HG03135 (cell line): ENCODE measurements at regions not wholly inside any gene's neighbourhood (a gene's known extent, or its start where the extent isn't known, plus 50 kb on each side); places are given as distances from the start of the nearest gene placed in this dataset.
"Not testable (repeated sequence)": the region's sequence is repeated elsewhere in the genome, so short reads cannot be mapped to it uniquely, and the experiment has no call there.

ENCODE experiments used
- ATAC-seq: cut with Tn5 transposase; IDR thresholded peaks from one replicate; pipeline ENCODE4 v1.9.1; 2021; ENCODE audit warnings: mild to moderate bottlenecking, moderate library complexity; ENCODE audit not compliant: unreplicated experiment

GRCh38 chrX:14352511-14352910, 176.8 kb upstream of the GLRA2 start:
- ATAC-seq: no peak

DNA sequence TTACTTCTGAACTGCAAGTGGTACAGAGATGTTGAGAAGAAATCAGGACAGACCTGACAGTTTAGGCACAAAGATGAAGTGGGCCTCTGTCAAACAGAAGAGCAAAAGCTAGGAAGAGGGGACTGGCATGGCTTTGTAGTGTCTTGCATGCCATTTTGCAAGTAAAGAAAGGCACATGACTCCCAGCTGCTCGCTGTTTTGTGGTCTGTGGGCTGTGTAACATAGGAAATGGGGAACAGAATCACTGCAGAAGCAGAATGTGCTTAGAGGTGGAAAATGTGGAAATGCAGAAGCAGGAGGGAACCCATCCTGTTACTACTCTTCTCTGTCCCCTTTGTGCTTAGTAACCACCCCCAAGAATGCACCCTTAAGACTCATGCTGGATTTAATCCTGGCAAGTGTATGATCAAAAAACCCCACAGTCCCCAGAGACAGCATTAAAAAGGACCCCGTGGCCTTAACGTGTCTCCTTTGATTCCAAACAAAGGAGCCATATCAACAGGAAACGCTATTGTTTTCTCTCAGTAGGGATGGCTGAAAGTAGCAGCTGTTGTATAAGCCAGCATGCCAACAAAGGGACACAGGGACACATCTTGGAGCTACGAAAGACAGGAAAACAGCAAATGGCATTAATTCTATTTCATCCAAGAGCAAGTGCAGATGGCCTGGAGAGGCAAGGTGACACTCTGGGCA, 177.6 kb upstream of the GLRA2 start:
- ATAC-seq: no peak

- no peak for ATAC-seq
These were observed 181.8 kb upstream of the GLRA2 start for GRCh38 chrX:14347523-14347922.

- no peak for ATAC-seq
These were observed 185.0 kb upstream of the GLRA2 start for GRCh38 chrX:14344172-14344940.

GRCh38 chrX:14309431-14309830, 219.9 kb upstream of the GLRA2 start:
- no peak for ATAC-seq

DNA sequence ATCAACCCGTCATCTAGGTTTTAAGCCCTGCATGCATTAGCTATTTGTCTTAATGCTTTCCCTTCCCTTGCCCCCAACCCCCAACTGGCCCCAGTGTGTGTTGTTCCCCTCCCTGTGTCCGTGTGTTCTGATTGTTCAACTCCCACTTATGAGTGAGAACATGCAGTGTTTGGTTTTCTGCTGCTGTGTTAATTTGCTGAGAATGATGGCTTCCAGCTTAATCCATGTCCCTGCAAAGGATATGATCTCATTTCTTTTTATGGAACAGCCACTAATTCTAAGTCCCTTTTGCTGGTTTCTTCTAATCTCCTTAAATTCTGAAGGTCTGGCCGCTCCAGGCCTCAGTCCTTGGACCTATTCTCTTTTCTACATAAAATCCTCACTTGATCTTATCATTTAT, 220.4 kb upstream of the GLRA2 start:
- not testable (repeated sequence) for ATAC-seq

- no peak for ATAC-seq
These were observed 225.4 kb upstream of the GLRA2 start for GRCh38 chrX:14303891-14304290.

DNA sequence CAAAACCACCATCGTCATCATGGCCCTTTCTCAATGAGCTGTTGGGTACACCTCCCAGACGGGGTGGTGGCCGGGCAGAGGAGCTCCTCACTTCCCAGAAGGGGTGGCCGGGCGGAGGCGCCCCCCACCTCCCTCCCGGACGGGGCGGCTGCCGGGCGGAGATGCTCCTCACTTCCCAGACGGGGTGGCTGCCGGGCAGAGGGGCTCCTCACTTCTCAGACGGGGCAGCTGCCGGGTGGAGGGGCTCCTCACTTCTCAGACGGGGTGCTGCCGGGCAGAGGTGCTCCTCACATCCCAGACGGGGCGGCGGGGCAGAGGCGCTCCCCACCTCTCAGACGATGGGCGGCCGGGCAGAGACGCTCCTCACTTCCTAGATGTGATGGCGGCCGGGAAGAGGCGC, 226.8 kb upstream of the GLRA2 start:
- not testable (repeated sequence) for ATAC-seq

- ATAC-seq: no peak
These were observed 229.0 kb upstream of the GLRA2 start for GRCh38 chrX:14300376-14300775.

DNA sequence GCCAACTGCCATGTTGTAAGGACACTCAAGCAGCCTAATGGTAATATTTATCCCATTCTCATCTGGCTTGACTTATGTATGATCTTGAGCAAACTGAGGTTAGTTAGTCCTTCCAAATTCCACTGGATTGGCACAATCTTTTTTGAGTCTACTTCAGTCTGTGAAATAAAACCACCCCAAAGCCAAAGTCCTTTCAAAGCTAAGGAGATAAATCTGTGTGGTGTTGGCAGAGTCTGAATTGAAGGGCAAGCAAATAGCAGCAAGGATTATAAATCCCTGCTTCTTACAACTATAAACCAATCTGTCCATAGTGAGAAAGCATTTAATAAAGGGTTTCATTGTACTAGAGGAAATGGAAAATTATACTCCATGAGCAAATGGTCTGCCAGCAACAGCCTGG, 233.9 kb upstream of the GLRA2 start:
- no peak for ATAC-seq

- no peak for ATAC-seq
These were observed 237.5 kb upstream of the GLRA2 start for GRCh38 chrX:14291666-14292500.

- no peak for ATAC-seq
These were observed 239.0 kb upstream of the GLRA2 start for GRCh38 chrX:14290335-14290734.

DNA sequence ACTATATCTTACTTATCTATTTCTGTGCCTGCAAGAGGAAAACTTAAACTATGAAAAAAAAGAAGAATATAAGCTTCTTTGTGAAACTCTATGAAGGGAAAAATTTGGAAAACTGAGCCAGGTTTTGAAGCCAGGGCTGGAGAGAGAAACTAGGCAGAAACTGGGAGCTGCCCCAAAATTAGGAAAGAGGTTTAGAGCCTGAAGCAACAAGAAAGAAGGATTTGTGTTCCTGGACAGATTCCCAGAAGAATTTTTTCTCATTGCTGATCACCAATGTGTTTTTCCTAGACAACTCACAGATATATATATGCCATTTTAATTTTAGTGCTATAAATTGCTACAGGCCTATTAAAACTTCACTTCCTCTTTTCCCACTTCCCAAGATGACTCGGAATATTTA, 245.0 kb upstream of the GEMIN8 start:
- ATAC-seq: no peak

DNA sequence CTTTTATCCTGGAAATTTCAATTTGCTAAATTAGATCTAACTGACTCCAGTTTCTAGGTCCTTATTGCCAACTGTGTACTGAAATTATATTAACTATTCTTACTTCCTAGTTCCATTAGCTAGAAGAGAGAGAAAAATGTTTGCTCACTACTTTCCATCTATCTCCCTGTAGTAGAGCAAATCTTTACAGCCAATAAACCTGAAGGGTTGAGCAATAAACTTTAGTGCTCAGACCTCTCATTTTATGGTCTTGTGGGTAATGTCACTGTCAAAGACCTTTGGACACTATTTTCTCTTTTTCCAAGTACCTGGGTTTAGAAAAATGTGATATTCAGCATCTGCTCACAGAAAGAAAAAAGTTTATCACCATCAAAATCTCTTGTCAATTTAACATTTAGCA, 237.5 kb upstream of the GEMIN8 start:
- ATAC-seq: no peak

DNA sequence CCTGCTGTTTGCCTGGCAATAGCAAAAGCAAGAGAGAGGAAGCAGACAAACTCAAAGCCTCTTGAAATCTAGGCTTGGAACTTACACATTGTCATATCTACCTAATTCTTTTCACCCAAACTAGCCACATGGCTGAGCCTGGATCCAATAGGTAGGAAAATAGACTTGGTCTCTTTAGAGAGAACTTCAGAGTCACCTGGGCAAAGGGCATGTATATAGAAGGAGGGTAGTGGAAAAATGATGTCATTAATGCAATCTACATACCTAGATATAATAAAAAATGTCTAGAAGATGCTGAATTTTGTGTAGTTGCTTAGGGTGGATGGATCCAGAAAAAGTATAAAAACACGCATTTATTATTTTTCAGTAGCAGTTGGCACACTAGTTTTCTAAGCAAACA, 237.0 kb upstream of the GEMIN8 start:
- no peak for ATAC-seq

GRCh38 chrX:14243823-14244222, 214.1 kb upstream of the GEMIN8 start:
- no peak for ATAC-seq

- no peak for ATAC-seq
These were observed 205.3 kb upstream of the GEMIN8 start for GRCh38 chrX:14235004-14235403.

GRCh38 chrX:14232688-14233087, 203.0 kb upstream of the GEMIN8 start:
- no peak for ATAC-seq

GRCh38 chrX:14228611-14229010, 198.9 kb upstream of the GEMIN8 start:
- no peak for ATAC-seq

- no peak for ATAC-seq
These were observed 190.8 kb upstream of the GEMIN8 start for GRCh38 chrX:14220386-14220944.

DNA sequence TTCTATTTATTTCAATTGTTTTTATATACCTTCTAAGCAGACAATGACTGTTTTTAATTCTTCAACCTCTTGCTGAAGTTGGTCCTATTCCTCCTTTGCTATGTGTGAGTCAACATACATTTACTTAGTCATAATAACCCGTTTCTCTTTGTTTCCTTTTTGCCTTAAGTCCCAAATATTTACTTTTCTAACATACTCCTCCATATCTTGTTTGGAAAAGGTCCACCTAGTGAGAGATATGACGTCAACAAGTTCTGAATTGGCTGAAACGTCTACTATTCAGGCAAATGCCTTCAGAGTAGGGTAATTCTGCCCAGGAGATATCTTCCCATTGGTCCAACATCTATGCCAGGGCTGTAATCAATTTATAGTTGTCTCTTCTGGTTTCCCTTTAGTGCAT, 179.3 kb upstream of the GEMIN8 start:
- no peak for ATAC-seq
